ENCODE measurements at regions not wholly inside any gene's neighbourhood (a gene's known extent, or its start where the extent isn't known, plus 50 kb on each side); places are given as distances from the start of the nearest gene placed in this dataset.

DNA sequence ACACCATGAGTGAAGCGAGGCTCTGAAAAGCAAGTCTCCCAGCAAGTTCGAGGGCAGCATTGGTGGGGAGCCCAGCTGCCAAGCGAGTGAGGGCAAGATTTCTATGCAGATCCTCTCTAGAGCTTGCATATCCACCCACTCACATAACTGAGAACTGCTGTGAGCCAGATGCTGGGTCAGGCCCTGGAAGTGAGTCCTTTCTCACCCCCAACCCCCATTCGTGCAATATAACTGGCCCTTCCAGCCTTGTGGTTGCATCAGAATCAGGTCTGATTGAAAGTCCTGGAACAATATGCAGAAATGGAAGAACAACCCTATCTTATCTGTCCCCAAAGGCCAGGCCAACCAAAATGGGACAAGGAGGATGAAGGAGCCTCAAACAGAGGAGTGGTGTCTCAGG is 146.6 kb downstream of the IRX5 start:
- DNase-seq = no peak

DNA sequence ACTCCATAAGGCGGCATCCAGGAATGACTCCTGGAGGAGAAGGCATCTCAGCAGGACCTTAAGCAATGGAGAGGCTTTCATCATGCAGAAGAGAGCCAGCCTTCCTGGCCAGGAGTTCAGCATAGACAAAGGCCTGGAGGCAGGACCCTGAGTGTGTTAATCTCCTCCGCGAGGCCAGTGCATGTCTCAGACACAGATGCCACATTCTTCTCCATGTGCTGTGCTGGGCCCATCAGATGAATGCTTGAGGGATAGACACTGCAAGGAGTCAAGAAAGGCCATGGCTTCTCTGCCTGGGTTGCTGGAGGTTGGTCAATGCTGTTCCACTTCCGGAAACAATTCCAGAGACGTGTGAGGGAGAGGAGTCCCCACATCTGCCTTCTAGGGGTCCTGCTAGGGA is 147.5 kb downstream of the IRX5 start:
- DNase-seq = no peak

DNA sequence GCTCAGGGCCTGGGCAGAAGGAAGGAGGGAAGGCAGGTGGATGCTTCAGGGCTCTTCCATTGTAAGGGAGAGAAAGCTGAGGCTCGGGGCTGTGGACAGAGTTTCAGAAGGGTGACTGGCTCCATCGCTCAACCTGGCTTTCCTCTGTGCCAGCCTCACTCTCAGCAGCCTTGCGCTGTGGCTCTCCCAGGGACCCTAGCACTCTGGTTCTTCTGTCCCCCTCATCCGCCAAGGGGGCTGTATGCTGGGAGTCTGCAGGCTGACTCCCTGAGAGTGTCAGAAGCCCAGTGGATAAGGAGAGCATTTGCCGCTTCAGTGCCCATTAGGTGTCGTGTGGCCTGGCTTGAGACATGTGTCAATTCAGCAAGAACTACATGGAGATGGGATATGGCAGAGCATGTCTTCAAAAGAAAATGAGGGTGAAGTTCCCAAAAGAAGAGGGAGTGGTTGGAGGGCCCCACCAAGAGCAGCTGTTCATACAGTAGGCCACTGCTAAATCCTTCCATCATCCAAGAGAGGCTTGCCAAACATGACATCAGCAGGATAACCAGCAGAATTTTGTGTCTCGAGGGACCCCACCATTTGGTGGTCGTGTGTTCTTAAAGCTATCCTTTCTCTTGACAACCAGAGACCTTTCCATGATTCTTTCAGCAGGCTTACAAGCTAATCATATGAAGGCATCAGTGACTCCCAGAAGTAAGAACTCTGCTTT is 148.2 kb downstream of the IRX5 start:
- DNase-seq = no peak

DNA sequence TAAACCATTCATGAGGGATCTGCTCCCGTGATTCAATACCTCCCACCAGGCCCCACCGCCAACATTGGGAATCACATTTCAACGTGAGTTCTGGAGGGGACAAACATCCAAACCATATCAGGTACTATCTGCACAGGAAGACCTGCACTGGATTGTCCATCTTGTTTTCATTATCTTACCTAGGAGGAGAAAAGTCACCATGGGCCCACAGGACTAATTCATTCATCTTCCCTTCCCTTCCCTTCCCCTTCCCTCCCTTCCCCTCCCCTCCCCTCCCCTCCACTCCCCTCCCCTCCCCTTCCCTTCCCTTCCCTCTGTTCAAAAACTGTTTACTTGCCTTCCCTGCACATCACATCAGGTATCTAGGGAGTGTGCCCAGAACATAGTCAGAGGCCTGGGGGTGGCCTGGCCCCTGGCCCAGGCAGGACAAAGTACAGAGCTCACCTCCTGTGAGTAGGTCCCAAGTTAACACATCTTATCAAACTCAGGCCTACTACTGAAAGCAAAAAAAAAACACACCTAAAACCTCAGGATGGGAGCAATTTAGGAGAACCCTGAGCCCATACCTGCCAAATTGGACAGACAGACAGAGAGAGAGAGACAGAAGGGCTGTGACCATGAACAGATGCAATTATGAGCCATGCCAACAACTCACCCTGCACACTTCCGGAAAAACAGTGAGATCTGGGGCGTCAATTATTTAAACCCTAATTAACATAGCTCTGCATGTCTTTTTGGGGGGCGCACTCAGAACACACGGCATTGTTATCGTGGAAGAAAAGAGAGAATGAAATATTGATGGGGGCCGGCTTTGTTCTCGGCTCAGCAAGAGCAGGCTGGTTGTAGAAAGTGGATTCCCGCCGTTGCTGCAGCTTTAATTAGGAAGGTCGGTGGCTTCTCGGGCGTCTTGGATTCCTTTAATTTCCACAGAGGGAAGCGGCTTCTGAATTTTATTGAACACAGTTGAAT is 151.2 kb downstream of the IRX5 start:
- no peak for DNase-seq

DNA sequence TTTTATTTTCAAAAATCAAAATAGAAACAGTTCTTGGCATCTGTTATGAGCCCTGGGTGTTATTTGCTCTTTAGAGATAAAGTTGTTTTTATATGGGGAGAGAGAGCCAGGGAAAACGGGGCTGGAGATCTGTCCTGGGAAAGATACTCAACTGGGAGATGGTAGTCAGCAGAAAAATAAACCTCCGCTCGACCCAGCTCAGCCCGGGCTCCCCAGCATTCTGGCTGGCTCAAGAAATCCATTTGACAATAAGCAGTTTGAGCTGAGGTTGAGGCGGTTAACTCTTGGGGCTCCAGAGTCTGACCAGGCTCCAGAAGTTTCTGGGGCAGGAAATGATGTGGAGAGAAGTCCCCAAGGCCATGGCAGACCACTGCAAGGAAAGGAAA is 151.9 kb downstream of the IRX5 start:
- DNase-seq = no peak

DNA sequence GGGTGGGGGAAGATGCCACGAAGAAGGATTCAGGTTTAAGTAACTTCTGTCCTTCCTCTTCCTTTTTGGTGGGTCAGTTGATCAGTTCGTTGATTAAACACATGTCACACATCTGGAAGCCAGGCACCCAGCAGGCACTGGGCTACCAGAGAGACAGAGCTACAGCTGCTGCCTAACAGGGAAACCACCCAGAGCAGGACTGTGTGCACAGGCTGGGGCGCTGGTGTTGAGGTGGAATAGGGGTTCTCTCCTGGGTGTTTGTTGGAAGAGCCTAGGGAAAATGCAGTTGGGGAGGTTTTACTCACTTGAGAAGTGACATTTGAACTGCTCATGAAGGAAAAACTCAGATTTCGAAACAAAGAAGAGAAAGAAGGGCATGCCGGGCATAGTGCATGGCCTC is 152.4 kb downstream of the IRX5 start:
- no peak for DNase-seq

DNA sequence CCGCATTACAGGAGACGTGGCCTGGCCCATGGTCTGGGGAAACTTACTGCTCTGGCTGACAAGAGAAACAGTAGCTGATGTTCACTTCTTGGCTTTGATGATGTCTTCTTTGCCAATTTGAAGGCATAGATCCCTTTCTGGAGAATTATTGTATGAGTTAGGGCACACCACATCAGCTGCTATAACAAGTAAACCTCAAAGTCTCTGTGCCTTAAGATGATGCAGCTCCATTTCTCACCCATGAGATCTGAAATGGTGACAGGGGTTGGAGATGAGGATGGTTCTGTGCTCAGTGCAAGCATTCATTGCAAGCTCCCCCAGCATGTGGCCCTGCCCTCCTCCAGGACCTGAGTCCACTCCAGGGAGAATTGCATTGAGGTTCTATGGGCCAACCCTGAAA is 157.4 kb downstream of the IRX5 start:
- no peak for DNase-seq

DNA sequence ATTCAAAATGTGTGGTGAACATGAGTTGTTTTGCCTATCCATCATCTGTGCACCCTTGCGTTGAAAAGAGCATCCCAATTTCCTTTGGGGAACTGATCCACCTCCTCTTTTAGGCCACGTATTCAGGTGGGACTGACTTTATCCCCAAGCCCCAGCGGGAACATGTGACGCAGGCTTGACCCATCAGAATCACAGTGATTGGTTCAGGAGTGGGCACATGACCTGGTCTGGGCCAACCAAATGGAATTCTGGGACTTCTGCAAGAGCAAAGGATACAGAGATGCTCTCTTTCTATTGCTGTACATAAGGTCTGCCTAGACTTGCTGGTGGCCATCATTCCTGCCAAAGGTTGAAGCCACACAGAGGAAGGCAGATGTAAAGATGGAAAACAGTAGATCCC is 158.9 kb downstream of the IRX5 start:
- no peak for DNase-seq

DNA sequence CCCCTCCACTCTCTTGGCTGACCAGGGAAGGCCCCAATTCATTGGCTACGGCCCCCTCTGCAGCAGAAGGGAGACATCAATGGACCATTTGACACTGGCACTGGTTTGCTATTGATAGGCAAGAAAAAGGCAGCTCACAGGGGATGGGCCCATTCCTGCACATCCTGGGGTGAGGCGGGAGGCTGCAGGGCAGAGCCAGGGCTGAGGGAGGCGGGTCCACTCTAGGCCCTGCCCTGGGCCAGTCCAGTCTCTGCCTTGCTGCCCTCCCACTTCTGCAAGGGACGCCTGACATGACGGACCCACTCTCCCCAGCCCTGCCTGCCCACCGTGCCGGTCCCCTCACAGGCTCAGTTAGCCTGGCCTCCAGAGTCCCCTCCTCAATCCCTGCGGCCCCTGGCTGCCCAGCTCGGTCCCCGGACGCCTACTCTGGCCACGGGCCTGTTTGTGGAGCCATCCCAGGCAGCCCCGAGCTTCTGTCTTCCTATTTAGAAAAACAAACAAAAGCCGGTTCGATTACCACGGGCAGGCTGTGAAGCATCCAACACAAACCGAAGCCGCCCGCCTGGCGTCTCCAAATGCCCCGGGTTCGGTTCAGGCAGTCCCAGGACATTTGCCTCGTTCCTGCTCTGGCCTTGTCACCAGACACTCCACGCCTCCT is 160.7 kb downstream of the IRX5 start:
- no peak for DNase-seq

DNA sequence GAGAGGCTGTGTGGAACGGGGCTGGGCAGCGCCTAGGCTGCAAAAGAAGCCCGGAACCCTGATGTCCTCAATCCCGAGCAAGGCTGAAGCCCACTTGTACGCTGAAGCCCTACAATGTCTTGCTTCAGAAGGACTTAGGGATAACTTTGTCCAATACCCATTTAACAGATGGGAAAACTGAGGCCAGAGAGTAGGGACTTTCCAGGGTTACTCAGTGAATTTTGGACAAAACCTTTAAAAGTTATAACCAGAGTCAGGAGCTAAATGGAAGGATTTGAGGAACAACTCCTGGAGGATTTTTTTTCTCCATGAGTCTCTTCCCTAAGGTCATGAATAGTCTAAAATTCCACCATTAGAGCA is 161.2 kb downstream of the IRX5 start:
- no peak for DNase-seq

DNA sequence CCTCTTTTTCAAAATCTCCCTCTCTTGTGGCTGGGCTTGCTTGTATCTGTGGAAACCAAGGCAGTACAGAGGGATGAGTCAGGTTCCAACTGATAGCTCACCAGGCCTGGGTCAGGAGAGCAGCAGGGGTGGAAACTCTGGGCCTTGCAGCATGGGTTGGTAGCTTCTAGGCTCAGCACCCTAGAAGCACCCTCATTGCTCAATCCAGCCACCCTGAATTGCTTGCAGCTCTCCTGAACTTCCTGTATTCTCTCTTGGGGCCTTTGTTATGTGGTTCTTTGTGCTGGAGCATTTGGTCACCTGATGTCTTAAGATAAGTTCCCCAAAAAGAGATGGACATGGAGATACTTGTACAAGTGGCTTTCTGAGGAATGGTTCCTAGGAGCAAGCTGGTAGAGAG is 169.4 kb downstream of the IRX5 start:
- DNase-seq = no peak

DNA sequence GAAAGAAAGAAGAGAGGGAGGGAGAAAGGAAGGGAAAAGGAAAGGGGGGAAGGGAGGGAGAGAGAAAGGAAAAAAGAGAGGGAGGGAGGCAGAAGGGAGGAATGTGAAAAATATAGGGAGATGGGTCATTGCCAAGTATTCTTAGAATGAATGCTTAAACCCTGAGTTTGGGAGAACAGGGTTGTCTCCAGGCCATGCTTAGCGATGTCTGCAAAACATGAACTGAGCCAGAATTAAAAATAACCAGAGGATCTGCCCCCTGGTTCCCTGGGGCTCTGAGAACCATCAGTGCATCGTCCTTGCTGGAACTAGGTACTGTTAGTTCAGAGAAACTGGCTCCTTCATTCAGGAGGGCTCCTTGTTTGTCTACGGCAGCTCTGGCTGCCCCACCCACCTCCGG is 170.4 kb downstream of the IRX5 start:
- DNase-seq = no peak

DNA sequence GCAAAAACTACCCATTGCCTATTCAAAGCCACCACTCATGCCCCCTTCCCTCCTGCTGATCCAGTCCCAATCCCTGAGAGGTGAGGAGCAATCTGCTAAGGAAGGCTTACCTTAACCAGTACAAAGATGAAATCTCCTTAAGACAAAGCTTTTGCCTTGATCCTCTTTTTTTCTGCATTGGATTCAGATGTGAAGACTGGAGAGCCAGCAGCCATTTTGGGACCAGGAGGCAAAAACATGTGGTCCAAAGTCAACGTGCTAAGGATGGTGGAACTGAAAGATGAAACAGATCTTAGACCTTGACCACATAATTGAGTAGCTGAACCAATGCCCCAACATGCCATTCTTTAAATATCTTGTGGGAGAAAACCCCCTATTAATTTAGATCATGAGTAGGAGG is 171.4 kb downstream of the IRX5 start:
- no peak for DNase-seq

DNA sequence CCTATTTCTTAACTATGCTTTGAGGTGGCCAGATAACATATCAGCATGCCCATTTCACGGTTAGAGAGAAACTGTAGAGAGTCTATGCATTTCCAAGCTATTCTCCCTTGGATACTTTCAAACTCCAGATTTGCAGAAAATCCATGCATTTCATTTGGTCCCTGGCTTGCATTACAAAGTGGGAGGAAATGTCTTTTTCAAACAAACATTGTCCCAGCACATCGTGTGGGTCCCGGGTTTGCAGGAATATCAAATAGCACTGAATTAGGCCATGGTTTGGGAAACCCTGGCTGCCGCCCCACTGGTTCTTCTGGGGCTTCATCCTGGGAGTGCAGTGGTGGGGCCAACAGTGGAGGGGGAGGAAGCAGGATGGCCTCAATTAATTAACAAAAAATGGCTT is 171.9 kb downstream of the IRX5 start:
- DNase-seq = no peak

DNA sequence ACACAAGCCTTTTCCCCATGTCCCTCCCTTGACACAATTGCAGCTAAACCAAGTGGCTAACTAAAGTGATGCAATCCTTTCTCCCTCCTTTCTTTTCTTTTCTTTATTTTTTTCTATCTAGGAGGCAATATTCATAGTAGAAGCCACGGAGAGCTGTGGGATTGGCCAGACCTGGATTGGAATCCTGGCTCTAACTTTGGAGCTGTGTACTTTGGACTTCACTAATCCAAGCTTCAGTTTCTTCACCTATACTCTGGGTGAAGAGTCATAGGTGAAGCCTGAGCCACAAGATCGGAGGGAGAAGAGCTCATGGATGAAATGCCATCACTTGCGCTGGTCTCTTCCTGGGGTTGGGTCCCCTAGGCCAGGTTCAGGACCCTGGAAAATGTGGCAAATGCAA is 177.2 kb downstream of the IRX5 start:
- no peak for DNase-seq

DNA sequence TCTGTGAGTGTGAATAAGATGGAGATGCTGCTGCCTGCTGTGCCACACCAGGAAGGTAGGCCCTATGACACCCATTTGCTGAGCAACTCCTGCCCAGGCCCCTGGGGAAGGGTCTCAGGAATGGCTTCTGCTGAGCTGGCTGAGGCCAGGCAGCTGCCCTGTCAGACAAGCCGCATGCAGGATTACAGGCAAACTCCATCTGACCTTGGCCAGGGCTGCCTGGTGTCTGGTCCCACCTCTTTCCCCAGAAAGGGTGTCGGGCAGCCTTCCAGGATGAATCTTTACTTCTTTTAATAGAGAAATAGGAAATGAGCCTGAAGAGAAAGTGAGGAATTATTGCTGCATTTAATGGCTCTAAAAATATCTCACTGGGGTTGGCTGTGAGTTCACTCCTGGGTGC is 182.5 kb downstream of the IRX5 start:
- DNase-seq = no peak

DNA sequence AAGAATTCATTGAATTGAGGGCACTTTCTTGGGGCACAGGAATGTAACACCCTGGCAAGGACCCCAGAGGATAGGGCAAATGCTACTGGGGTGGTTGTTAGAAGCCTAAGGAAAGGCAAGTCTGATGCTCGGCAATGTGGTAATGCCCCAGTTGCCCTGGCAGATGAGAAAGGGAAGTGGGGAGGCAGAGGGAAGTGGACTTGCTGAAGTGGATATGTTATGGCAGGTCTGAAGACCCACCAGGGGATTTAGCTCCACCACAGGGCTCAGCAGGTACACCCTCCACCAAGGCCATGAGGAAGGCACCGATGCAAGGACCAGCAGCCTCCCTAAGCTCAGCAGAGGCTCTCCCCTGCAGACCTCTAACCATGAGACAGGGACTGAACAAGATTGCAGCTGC is 184.8 kb downstream of the IRX5 start:
- DNase-seq = no peak

DNA sequence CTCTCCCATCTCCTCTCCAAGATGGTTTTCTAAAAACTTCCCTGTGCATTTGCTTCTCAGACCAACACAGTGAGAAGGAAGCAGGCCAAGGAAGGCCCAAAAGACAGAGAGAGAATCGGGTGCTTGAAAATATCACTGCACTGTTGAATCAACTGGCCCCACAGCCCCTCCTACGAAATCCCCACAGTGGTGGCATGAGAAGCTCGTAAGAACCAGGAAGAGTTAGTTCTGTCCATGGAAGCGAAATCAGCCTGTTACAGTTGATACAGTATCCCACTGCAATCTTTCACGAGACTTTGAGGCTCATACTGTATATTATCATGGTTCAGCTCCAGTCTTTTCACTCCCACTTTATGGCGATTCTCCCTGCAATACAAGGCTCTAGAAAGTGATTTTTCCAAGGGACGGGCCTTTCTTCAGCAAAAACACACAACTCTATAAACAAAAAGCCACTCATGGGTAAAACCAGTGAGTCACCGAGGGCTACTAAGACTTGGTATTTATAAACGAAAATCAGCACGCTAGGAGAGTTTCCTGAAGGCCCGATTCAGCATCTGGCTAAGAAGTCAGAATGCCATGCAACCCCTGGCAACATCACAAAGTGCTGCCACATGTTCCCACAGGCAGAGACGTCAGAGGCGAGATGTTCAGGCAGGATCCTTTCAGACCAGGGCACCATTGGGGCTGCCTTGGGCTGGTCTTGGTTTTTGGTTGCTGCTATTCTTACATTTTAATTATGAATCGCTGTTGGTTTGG is 185.7 kb downstream of the IRX5 start:
- DNase-seq = no peak

DNA sequence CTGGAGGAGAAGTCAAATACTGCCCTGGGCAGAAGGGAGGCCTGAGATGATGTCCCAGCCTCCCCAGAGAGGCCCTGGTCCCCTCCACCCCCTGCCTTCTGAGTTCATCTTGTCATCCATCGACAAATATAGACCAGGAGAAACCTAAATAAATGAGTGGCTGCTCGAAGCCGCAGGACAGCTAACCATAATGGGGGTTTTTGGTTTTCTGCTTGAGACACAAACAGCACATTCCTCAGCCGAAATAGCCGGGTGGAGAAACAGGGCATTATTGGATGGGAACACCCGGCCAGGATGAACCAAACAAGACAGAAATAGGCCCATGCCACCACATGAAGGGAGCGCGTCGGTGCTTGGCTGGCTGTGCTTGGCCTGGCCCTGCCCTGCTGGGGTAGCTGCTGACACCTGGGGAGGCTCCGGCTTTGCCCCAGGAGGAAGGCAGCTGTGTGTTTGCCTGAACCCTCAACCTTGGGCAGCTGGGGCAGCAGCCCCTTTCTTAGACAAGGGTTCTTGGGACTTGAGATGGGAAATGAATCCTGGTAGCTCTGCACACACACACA is 188.1 kb downstream of the IRX5 start:
- DNase-seq = no peak

DNA sequence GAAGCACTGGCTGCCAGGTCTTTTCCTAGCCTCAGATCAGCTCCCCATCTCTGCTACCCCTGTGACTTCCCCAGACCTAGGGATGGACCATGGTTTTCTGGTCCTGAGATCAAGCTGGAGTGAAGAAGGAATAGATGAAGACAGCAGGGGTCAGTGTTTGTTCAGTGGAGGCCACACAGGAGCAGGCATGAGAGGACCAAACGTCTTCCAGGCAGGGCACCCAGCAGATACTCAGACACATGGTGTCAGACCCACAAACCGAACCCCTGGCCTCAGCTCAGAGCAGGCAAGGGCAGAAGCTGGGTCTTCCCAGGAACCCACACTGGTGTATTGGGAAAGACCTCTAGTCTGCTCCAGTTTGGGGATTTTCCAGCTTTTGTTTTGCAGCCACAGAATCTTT is 189.7 kb downstream of the IRX5 start:
- no peak for DNase-seq

DNA sequence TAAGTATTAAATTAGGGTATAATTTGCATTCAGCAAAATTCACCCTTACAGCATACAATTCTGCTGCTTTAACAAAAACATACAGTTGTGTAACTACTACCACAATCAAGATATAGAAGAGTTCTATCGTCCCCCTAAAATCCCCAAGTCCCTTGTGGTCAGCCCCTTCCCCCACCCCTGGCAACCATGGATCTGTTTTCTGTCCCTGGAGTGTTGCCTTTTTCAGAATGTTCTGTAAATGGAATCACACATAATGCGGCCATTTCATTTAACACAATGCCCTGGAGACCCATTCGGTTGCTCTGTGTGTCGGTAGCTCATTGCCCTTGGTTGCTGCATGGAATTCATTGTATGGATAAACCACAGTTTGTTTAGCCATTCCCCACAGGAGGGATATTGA is 190.2 kb downstream of the IRX5 start:
- no peak for DNase-seq

DNA sequence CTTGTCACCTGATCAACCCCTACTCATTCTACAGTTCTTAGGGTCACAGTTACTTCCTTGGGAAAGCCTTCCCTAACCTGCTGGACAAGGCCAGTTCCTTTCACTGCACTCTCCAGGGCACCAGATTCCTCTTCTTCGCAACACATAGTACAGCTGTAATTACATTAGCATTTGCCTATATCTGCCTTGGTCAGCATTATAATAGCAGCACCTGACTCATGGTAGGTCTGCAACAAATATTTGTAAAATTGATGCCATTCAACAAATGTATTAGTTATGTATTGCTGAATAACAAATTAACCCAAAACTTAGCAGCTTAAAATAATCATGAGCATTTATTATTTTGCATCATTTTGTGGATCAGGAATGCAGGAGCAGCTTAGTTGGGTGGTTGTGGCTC is 193.0 kb downstream of the IRX5 start:
- DNase-seq = no peak

DNA sequence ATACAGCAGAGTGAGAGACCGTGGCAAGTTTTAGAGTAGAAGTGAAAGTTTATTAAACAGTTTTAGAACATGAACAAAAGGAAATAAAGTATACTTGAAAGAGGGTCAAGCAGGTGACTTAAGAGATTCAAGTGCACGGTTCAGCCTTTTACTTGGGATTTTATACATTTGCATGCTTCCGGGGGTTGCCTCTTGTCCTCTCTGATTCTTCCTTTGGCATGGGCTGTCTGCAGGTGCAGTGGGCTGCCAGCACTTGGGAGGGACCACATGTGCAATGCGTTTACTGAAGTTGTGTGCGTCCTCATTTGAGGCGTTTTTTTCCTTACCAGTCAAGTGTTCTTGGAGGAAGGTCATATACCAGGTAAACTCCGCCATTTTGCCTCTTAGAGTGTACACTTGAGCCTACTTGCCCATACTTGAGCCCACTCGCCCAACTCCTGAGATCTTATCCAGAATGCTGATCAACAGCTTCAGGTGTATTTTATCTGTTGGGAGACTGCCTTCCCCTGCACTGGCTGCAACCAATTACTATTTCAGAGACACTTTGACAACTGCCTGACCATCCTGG is 195.2 kb downstream of the IRX5 start:
- no peak for DNase-seq
